ENCODE measurements at regions not wholly inside any gene's neighbourhood (a gene's known extent, or its start where the extent isn't known, plus 50 kb on each side); places are given as distances from the start of the nearest gene placed in this dataset.
"Not testable (repeated sequence)": the region's sequence is repeated elsewhere in the genome, so short reads cannot be mapped to it uniquely, and the experiment has no call there.

DNA sequence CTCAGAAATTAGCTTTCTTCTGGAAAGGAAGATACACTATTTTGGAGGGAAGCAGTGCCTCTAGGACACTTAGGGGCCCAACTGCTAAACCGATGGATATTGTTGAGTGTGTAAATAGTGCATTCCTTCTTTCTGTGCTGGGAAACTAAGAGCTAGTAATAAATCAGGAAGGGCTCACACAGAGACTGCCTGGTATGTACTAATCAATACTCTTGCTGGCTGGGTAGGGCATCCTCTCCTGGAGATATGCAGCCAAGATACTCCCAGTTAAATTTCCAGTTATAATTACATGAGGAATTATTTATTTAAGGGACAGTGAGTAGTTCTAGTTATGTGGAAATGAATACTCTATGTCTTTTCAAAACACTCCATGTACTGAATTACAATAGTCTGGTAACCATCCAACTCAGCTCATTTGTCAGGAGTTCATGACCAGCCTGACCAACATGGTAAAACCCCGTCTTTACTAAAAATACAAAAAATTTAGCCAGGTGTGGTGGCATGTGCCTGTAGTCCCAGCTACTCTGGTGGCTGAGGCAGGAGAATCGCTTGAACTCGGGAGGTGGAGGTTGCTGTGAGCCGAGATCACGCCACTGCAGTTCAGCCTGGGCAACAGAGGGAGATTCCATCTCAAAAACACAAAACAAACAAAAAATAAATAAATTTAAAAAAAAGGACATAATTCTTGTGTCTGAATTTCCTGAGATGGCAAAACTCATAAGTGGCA is 100.0 kb downstream of the OR2B2 start:
- DNase-seq (ENCODE audit: extremely low spot score), result no peak
- TF ChIP-seq, protein P1, sequence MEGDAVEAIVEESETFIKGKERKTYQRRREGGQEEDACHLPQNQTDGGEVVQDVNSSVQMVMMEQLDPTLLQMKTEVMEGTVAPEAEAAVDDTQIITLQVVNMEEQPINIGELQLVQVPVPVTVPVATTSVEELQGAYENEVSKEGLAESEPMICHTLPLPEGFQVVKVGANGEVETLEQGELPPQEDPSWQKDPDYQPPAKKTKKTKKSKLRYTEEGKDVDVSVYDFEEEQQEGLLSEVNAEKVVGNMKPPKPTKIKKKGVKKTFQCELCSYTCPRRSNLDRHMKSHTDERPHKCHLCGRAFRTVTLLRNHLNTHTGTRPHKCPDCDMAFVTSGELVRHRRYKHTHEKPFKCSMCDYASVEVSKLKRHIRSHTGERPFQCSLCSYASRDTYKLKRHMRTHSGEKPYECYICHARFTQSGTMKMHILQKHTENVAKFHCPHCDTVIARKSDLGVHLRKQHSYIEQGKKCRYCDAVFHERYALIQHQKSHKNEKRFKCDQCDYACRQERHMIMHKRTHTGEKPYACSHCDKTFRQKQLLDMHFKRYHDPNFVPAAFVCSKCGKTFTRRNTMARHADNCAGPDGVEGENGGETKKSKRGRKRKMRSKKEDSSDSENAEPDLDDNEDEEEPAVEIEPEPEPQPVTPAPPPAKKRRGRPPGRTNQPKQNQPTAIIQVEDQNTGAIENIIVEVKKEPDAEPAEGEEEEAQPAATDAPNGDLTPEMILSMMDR (IDR thresholded peaks at IDR 0.05; ENCODE audit: control extremely low read depth, extremely low read depth, low read depth, missing control alignments), result no peak
- ChIA-PET CTCF (interaction anchor here (0.8 to 10.2 kb wide), 7 partner anchors 13 to 685 kb away, joined by 3 to 101 read pairs (median 4); a partner anchor contains a TSS), POLR2A (interaction anchor here (0.6 to 6.3 kb wide), 8 partner anchors 12 to 685 kb away, joined by 3 to 195 read pairs (median 6); a partner anchor contains a TSS)

DNA sequence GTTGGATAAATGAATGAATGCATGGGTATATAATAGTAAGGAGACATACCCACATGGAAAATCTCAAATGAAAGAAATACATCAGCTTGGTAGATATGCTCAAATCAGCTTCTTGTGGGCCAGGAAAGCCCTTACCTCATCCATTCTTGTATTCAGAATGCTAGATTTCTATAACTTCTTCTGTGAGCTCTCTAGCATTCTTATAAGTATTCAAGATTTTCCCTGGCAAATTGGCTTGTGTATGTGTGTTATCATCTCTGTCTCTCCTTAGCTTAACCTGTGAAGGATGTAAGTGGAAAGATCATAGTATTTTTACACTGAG is 100.8 kb downstream of the OR2B2 start:
- POLR2A ChIA-PET, result interaction anchor here (1.1 to 6.3 kb wide), 7 partner anchors 13 to 678 kb away, joined by 3 to 195 read pairs (median 7); a partner anchor contains a TSS
- no peak for DNase-seq (ENCODE audit: extremely low spot score)
- TF ChIP-seq, protein P1 (IDR thresholded peaks at IDR 0.05; ENCODE audit: control extremely low read depth, extremely low read depth, low read depth, missing control alignments), result no peak
- CTCF ChIA-PET, result interaction anchor here (0.8 to 10.2 kb wide), 8 partner anchors 14 to 684 kb away, joined by 3 to 101 read pairs (median 4); a partner anchor contains a TSS

DNA sequence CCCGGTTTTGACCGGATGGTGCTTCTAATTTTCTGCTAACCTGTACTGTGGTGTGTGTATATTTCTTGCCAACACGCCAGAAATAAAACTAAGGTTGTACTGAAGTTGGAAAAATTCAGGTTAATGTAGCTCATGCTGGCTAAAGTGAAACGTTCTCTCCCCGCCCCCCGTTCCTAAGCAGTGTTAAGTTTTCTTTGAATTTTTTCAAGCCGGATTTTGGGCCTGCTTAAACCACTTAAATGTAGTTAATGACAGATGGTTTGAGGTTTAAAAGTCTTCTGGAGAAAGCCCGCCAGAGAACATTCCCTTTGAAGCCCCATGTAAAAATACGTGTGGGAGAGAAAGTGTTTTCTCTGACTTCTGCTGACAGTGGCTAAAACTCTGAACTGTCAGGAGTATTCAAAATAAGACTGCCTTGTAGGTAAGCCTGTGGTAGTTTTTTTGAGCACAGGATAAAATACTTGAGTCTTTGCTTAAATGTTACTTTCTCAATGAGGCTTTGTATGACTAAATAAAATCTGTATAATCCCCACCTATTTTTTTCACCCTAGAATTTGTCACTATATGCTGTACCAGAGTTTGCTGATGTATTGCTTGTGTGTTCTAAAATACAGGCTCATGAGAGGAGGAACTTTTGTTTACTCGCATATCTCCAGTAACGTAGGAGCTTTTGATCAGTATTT is 101.3 kb downstream of the OR2B2 start:
- ChIA-PET CTCF (interaction anchor here (0.9 to 10.2 kb wide), 10 partner anchors 10 to 684 kb away, joined by 3 to 101 read pairs (median 4); a partner anchor contains a TSS), POLR2A (interaction anchor here (0.6 to 6.3 kb wide), 18 partner anchors 8 to 1614 kb away, joined by 3 to 195 read pairs (median 9); a partner anchor contains a TSS)
- TF ChIP-seq, protein P1 (IDR thresholded peaks at IDR 0.05; ENCODE audit: control extremely low read depth, extremely low read depth, low read depth, missing control alignments), result no peak
- no peak for DNase-seq (ENCODE audit: extremely low spot score)

DNA sequence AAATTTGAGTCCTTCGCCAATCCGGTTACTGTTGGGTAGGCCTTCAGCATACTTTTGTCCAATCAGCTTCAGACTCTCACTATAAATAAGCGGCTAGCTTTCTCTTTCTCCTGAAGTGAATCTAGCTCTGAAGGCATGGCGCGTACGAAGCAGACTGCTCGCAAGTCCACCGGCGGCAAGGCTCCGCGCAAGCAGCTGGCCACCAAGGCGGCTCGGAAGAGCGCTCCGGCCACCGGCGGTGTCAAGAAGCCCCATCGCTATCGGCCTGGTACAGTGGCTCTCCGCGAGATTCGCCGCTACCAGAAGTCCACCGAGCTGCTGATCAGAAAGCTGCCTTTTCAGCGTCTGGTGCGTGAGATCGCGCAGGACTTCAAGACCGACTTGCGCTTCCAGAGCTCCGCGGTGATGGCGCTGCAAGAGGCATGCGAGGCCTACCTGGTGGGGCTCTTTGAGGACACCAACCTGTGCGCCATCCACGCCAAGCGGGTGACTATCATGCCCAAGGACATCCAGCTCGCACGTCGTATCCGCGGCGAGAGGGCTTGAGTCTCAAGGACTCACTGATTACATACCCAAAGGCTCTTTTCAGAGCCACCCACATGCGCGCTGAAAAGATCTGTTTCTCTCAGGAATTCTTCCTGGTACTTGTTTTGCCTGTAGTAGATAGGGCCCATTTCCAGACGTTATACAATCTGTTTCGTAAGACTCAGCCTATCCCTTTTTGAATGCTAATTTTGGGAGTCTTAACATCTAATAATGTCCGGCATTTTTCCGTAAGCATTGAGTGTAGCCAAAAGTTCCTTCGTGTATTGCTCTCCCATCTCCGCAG is 102.0 kb downstream of the OR2B2 start:
- CTCF ChIA-PET, result interaction anchor here (0.8 to 10.2 kb wide), 16 partner anchors 8 to 633 kb away, joined by 3 to 101 read pairs (median 4); a partner anchor contains a TSS
- POLR2A ChIA-PET, result interaction anchor here (0.5 to 6.3 kb wide), 33 partner anchors 9 to 1784 kb away, joined by 3 to 195 read pairs (median 6); a partner anchor contains a TSS
- DNase-seq (ENCODE audit: extremely low spot score), result peak; percentile 77
- TF ChIP-seq, protein P1 (IDR thresholded peaks at IDR 0.05; ENCODE audit: control extremely low read depth, extremely low read depth, low read depth, missing control alignments), result peak; percentile 21

DNA sequence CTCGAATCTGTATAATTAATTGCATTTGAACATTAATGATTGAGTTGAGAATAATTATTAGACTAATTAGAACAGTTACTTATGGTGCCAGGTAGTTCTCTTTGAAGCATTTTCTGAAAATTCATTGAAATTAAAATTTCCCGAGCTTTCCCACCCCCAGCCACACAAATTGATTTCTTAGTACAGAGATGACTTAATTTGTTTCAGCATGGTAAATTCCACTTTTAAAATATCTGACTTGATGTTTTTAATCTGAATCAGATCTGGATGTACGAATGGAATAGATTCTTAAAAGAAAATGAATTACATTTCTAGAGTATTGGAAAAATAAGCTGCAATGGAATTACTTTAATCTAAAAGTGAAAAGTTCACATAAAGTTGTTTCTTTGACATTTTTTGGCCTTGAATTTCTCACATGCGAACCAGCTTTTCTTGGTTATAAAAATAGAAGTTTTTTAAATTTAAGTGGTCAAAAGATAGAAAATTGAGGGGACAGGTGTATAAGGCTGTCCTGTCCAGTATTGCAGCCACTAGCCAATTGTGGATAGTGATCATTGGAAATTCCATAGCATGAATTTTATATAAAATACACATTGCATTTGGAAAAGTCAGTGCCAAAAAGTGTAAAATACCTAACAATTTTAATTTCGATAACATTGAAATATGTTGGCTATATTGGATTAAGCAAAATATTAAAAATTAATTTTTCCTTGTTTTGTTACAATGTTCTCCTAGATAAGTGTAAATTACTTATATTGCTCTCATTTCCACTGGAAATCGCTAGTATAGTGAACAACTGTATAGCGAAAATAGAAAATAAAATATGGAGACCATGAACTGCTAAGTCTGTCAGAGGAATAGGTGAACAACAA is 102.9 kb downstream of the OR2B2 start:
- TF ChIP-seq, protein P1 (IDR thresholded peaks at IDR 0.05; ENCODE audit: control extremely low read depth, extremely low read depth, low read depth, missing control alignments), result no peak
- no peak for DNase-seq (ENCODE audit: extremely low spot score)
- CTCF ChIA-PET, result interaction anchor here (0.8 to 10.2 kb wide), 18 partner anchors 8 to 291 kb away, joined by 3 to 101 read pairs (median 5); a partner anchor contains a TSS
- POLR2A ChIA-PET, result interaction anchor here (0.5 to 6.3 kb wide), 31 partner anchors 10 to 1783 kb away, joined by 3 to 195 read pairs (median 6); a partner anchor contains a TSS

DNA sequence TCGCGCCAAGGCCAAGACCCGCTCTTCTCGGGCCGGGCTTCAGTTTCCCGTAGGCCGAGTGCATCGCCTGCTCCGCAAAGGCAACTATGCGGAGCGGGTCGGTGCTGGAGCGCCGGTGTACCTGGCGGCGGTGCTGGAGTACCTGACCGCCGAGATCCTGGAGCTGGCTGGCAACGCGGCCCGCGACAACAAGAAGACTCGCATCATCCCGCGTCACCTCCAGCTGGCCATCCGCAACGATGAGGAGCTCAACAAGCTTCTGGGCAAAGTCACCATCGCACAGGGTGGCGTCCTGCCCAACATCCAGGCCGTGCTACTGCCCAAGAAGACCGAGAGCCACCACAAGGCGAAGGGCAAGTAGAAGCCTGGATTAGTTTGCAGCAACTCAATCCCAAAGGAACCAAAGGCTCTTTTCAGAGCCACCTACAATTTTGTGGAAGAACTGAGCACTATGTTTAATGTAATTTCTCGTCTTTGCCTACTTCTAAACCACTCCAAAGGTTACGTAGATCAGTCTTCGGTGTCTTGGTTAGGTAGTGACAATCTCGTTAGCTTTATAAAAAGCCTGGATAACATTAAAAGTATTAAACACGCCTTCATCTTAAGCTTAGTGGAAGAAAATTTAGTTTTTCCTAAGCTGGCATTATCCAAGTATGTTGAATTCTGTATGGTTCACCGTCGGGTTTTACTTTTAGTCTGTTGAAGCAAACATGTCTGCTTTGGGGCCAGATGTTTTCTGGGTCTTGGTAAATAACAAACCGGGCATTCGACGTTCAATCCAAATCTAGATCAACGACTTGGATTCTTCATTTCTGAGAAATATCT is 103.7 kb downstream of the OR2B2 start:
- DNase-seq (ENCODE audit: extremely low spot score), result not testable (repeated sequence)
- ChIA-PET CTCF (interaction anchor here (0.8 to 10.2 kb wide), 15 partner anchors 7 to 676 kb away, joined by 3 to 101 read pairs (median 5); a partner anchor contains a TSS), POLR2A (interaction anchor here (1.1 to 6.3 kb wide), 17 partner anchors 12 to 1787 kb away, joined by 3 to 195 read pairs (median 7); a partner anchor contains a TSS)

DNA sequence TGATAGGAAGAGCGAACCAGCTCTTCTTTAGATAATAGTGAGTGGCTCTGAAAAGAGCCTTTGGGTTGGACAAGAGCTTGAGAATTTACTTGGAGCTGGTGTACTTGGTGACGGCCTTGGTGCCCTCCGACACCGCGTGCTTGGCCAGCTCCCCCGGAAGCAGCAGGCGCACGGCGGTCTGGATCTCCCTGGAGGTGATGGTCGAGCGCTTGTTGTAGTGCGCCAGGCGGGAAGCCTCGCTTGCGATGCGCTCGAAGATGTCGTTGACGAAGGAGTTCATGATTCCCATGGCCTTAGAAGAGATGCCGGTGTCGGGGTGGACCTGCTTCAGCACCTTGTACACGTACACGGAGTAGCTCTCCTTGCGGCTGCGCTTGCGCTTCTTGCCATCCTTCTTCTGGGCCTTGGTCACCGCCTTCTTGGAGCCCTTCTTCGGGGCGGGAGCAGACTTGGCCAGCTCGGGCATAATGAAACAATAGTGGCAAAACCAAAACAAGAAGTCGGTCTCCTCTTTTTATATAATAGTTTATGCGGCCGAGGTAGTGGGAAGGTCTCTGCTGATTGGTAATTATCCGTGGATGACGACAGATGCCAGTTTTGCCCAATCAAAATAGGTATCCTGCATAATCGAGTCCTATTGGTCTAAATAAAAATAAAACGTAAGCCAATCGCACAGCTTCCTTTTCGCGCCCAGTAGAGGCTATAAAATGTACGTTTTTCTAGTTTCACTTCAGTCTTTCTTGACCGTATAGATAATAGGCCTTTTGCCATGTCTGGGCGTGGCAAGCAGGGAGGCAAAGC is 104.6 kb downstream of the OR2B2 start:
- peak; percentile 87 for DNase-seq (ENCODE audit: extremely low spot score)
- ChIA-PET CTCF (interaction anchor here (0.7 to 10.2 kb wide), 15 partner anchors 11 to 1212 kb away, joined by 3 to 101 read pairs (median 4); a partner anchor contains a TSS), POLR2A (interaction anchor here (0.8 to 6.3 kb wide), 14 partner anchors 12 to 1786 kb away, joined by 3 to 195 read pairs (median 6); a partner anchor contains a TSS)
